GM23338 (cell line): ENCODE measurements at regions not wholly inside any gene's neighbourhood (a gene's known extent, or its start where the extent isn't known, plus 50 kb on each side); places are given as distances from the start of the nearest gene placed in this dataset.

Source experiments
- CREB1 ChIP-seq: fragments of 250-450 bp; sonication (Bioruptor Pico); IDR thresholded peaks from 2 replicates; pipeline ENCODE4 v1.5.0; 2020; ENCODE audit warnings: low read depth, mild to moderate bottlenecking, moderate library complexity
- CTCF ChIP-seq, 2 experiments: fragments of 200-600 bp in 1 of 2; sonication (generic) in 1 of 2; conservative IDR thresholded peaks; 2 replicates each; pipeline versions ENCODE4 v1.5.1 to v1.6.1; 2016 to 2017; ENCODE audit warnings: antibody characterized with exemption in 2 of 2, low read depth in 2 of 2, mild to moderate bottlenecking in 2 of 2, moderate library complexity in 1 of 2
- EZH2 ChIP-seq: fragments of 200-600 bp; sonication (generic); IDR thresholded peaks from one replicate; pipeline ENCODE4 v1.8.0; 2017; ENCODE audit warnings: antibody characterized with exemption, mild to moderate bottlenecking, low read depth; ENCODE audit not compliant: unreplicated experiment
- EZH2phosphoT487 ChIP-seq: fragments of 200-600 bp; sonication (generic); IDR thresholded peaks from one replicate; pipeline ENCODE4 v1.8.1; 2018; ENCODE audit warnings: antibody characterized with exemption; ENCODE audit not compliant: unreplicated experiment
- POLR2AphosphoS5 ChIP-seq: IDR thresholded peaks from 2 replicates; pipeline ENCODE4 v1.6.1; 2016; ENCODE audit warnings: antibody characterized with exemption, low read depth
- REST ChIP-seq: IDR thresholded peaks from one replicate; pipeline ENCODE4 v1.6.1; 2018; ENCODE audit warnings: antibody characterized with exemption; ENCODE audit not compliant: unreplicated experiment
- STAT1 ChIP-seq: IDR thresholded peaks from one replicate; pipeline ENCODE4 v1.6.1; 2016; ENCODE audit warnings: antibody characterized with exemption; ENCODE audit not compliant: unreplicated experiment
- ZNF331 ChIP-seq: fragments of 250-450 bp; sonication (Bioruptor Pico); IDR thresholded peaks from 2 replicates; pipeline ENCODE4 v1.5.0; 2020; ENCODE audit warnings: low read depth, mild to moderate bottlenecking, moderate library complexity
- TF ChIP-seq, protein P1 (sequence below): IDR thresholded peaks from 2 replicates; pipeline ENCODE4 v1.6.1; 2016; ENCODE audit warnings: antibody characterized with exemption

DNA sequence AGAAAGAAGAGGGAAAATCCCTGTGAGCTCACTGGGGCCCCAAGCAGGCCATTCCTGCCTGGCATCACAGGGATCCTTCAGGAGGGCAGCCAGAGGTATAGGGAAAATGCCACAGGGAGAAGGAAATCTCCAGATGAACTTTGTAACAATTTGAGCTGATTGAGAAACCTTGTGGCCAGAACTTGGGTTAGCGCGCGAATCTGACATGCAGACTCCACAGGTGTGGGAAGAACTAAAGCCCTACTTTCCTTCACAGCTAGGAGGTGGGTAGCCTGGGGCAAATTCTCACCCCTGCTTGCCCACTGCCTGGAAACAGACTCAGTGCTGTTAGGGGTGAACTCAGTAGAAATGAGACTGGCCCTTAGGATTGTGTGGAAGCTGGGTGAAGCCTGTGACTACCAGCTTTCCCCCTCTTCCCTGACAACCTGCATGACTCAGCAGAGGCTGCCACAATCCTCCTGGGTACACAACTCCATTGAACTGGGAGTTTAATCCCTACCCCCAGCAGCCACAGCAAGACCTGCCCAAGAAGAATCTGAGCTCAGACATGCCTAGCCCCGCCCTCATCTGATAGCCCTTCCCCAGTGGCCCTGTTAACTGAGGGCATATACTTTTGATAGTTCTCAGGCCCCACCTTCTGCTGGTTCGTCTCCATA, 57.2 kb upstream of the USP9Y start:
- TF ChIP-seq REST (no peak), ZNF331 (CRISPR knock-in tag) (no peak), CTCF (conservative IDR thresholded peaks at IDR 0.05; ENCODE audit: low read depth in 2 of 2) (no peak), POLR2AphosphoS5 (no peak), CREB1 (CRISPR knock-in tag) (no peak), STAT1 (no peak), EZH2 (no peak), EZH2phosphoT487 (no peak)
- TF ChIP-seq, protein P1, sequence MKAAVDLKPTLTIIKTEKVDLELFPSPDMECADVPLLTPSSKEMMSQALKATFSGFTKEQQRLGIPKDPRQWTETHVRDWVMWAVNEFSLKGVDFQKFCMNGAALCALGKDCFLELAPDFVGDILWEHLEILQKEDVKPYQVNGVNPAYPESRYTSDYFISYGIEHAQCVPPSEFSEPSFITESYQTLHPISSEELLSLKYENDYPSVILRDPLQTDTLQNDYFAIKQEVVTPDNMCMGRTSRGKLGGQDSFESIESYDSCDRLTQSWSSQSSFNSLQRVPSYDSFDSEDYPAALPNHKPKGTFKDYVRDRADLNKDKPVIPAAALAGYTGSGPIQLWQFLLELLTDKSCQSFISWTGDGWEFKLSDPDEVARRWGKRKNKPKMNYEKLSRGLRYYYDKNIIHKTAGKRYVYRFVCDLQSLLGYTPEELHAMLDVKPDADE: no peak
